Heart left ventricle (tissue), 16 donors: ENCODE measurements at regions not wholly inside any gene's neighbourhood (a gene's known extent, or its start where the extent isn't known, plus 50 kb on each side); places are given as distances from the start of the nearest gene placed in this dataset.

Experiments
- ATAC-seq, 4 donors: fragments of 200-7000 bp; cut with Tn5 transposase; one replicate each; pipeline ENCODE4 v1.9.1; 2020 to 2022; ENCODE audit warnings: moderate library complexity in 4 of 4, mild to moderate bottlenecking in 3 of 4, moderate number of reproducible peaks in 1 of 4
- DNase-seq, 5 donors: peaks; one replicate each; pipeline ENCODE4 v3.0.0-alpha.2; 2020
- H3K27ac ChIP-seq, 12 donors: fragments of 200-600 bp; sonication (generic) in 4 of 12; one replicate each; pipeline versions ENCODE4 v1.5.0 to v1.8.0; 2016 to 2022; ENCODE audit warnings: mild to moderate bottlenecking in 2 of 12
- H3K27me3 ChIP-seq, 9 donors: fragments of 200-600 bp; sonication (generic) in 2 of 9; one replicate each; pipeline versions ENCODE4 v1.5.1 to v1.8.0; 2016 to 2022; ENCODE audit warnings: mild to moderate bottlenecking in 3 of 9
- H3K36me3 ChIP-seq, 9 donors: fragments of 200-600 bp; sonication (generic) in 2 of 9; one replicate each; pipeline versions ENCODE4 v1.5.0 to v1.8.0; 2018 to 2022; ENCODE audit warnings: mild to moderate bottlenecking in 2 of 9
- H3K4me1 ChIP-seq, 12 donors: fragments of 200-600 bp; sonication (generic) in 4 of 12; one replicate each; pipeline versions ENCODE4 v1.5.0 to v1.8.0; 2016 to 2022; ENCODE audit warnings: mild to moderate bottlenecking in 3 of 12
- H3K4me3 ChIP-seq, 12 donors: fragments of 200-600 bp; sonication (generic) in 4 of 12; one replicate each; pipeline versions ENCODE4 v1.5.0 to v1.8.0; 2017 to 2022; ENCODE audit warnings: mild to moderate bottlenecking in 9 of 12, moderate library complexity in 4 of 12
- H3K9me3 ChIP-seq, 12 donors: fragments of 200-600 bp; sonication (generic) in 4 of 12; one replicate each; pipeline versions ENCODE4 v1.5.0 to v1.8.0; 2016 to 2022; ENCODE audit warnings: mild to moderate bottlenecking in 1 of 12
- POLR2A ChIP-seq, 2 donors: fragments of 450-650 bp; IDR thresholded peaks; one replicate each; pipeline ENCODE4 v1.6.1; 2017; ENCODE audit warnings: antibody characterized with exemption in 2 of 2, mild to moderate bottlenecking in 2 of 2, moderate library complexity in 2 of 2
- WGBS, 4 donors: extraction: QIAGEN DNeasy Blood & Tissue Kit in 2 of 4; methylation state at CpG; one replicate each; pipeline versions ENCODE4 v1.1.5 to v1.1.7; 2013 to 2018; 5-methylcytosine and 5-hydroxymethylcytosine counted together
- intact Hi-C, 10 donors: fragments of 100-400 bp; cut with DNase I; formaldehyde crosslinking; loops; one replicate each; pipeline versions ENCODE4 v1.11.1 to v1.14.2; 2022
- TF ChIP-seq, protein P1 (sequence below), 12 donors: fragments of 200-600 bp; sonication (generic) in 4 of 12; IDR thresholded peaks; one replicate each; pipeline versions ENCODE4 v1.5.0 to v1.8.0; 2018 to 2022; ENCODE audit warnings: antibody characterized with exemption in 12 of 12, mild to moderate bottlenecking in 5 of 12
- donor health status: ischemic (EF 13 %, LVEDD 7.1; RV severe dilation, severe dysfunction).
- donor health status: healthy with polysubstance abuse.
- donor health status: DM: no; HTN: yes; CAD: no.
- donor health status: DM: no; HTN: no; CAD: no.
- donor health status: ischemic (EF 25% LVEDD 6.9; RV normal size, moderate dysfunction).
- donor health status: ischemic (EF 25% LVEDD 5.7; RV mildly dilated, moderate dysfunction).
- donor health status: healthy.
- donor health status: DM: yes; HTN: yes; CAD: no.
- donor health status: ischemic (EF 35%, LVEDD 5.7; RV mildly dilated, moderate dysfunction).
- donor health status: nonischemic (EF 11% LVEDD 7.7; RV severe dilation, severe dysfunction).
- donor health status: DM: yes; HTN: yes; CAD: no.
- donor health status: PGD.
- donor health status: ischemic (EF 29% LVEDD 5.4; RV normal size, mild dysfunction).
- donor health status: nonischemic (EF 23%, LVEDD 6.1; RV moderate dilation, normal function).

DNA sequence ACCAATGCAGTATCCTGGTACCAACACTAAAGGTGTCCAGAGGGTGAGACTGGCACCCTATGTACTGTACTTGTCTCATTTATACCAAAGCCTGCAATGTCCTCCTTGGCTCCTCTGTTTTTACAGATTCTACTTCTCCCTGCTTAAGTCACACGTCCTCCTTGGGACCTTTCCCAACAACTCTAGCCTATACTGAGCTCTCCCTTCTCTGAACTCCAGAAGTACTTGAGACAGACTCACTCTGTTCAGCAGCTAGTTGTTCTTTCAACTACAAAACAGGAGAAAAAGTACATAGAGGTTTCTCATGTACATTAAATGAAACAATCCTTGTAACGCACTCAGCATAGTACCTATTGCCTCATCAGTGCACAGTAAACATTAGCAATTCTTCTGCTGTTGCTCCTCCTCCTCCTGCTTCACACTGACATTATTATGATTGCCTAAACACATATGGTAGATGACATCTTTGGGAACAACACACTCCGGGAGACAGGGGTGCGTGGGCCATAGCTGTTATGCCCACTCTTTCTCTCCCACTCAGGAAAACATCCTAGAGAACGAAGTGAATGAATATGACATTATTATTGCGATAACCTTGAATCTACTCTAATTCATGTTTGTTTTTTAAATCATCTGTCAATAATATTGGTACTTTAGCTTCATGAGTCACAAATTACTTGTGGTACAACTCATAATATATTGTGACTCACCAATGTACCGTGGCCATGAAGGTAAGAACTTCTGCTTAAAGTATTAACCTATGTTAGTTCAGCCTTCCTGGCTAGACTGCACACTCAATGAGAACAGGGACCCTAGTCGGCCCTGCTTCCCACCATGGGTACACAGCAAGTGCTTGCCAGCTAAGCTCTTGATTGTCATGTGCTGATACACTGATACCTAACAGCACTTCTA is 180.3 kb upstream of the ADRA1B start:
- Histone ChIP-seq H3K9me3 (no peaks in the 10 kb centered on the region), H3K4me3 (no peak overlapping the region), H3K36me3 (no peaks in the 10 kb centered on the region), H3K27ac (no peak overlapping the region), H3K27me3 (no peaks in the 10 kb centered on the region), H3K4me1 (peaks cover 0 to 8% (median 0%) of the 10 kb centered on the region in 12 donors)
- intact Hi-C loops = no loop called here
- ATAC-seq (no peak), DNase-seq (no peak)
- no peak for TF ChIP-seq POLR2A (IDR thresholded peaks at IDR 0.05)
- TF ChIP-seq, protein P1, sequence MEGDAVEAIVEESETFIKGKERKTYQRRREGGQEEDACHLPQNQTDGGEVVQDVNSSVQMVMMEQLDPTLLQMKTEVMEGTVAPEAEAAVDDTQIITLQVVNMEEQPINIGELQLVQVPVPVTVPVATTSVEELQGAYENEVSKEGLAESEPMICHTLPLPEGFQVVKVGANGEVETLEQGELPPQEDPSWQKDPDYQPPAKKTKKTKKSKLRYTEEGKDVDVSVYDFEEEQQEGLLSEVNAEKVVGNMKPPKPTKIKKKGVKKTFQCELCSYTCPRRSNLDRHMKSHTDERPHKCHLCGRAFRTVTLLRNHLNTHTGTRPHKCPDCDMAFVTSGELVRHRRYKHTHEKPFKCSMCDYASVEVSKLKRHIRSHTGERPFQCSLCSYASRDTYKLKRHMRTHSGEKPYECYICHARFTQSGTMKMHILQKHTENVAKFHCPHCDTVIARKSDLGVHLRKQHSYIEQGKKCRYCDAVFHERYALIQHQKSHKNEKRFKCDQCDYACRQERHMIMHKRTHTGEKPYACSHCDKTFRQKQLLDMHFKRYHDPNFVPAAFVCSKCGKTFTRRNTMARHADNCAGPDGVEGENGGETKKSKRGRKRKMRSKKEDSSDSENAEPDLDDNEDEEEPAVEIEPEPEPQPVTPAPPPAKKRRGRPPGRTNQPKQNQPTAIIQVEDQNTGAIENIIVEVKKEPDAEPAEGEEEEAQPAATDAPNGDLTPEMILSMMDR (IDR thresholded peaks at IDR 0.05) = no peak
- WGBS, 4 donors = 82 to 84% (median 83%) methylated on average over 8 of the region's 8 CpGs

- DNase-seq = no peak
- intact Hi-C loops = no loop called here
- no peaks in the 10 kb centered on the region for H3K36me3 ChIP-seq
- H3K4me3 ChIP-seq = no peak overlapping the region
- H3K9me3 ChIP-seq = no peaks in the 10 kb centered on the region
- H3K4me1 ChIP-seq = peaks cover 0 to 8% (median 0%) of the 10 kb centered on the region in 12 donors
- no peak for ATAC-seq
- H3K27ac ChIP-seq = no peak overlapping the region
- 22 to 35% (median 28%) methylated on average over 2 of the region's 2 CpGs for WGBS, 4 donors
- no peaks in the 10 kb centered on the region for H3K27me3 ChIP-seq
- TF ChIP-seq POLR2A (IDR thresholded peaks at IDR 0.05) = no peak
- TF ChIP-seq, protein P1 (IDR thresholded peaks at IDR 0.05) = no peak
These were observed 179.4 kb upstream of the ADRA1B start for GRCh38 chr5:159736844-159737243.

DNA sequence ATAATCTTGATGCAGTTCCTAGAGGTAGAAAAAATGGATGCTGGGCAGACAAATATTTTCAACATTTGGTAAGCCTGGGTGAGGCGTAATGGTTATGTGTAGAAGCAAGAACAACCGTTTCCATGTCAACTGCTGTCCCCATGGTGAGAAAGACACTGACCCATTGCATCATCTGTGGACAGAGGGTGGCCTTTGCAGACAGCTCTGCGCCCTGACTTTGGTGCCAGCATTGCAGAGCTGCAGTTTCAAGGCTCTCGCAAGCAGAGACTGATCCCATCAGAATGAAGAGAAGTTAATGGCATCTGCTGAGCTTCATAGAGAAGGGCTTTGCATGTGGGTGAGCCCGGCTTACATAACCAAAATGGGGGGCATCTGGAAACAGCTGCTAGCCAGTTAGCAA is 179.0 kb upstream of the ADRA1B start:
- DNase-seq (no peak), ATAC-seq (peak in 2 of 4 donors; percentile 34 to 49)
- Histone ChIP-seq H3K27ac (no peak overlapping the region), H3K36me3 (no peaks in the 10 kb centered on the region), H3K4me3 (no peak overlapping the region), H3K9me3 (no peaks in the 10 kb centered on the region), H3K27me3 (no peaks in the 10 kb centered on the region), H3K4me1 (peaks cover 0 to 8% (median 0%) of the 10 kb centered on the region in 12 donors)
- TF ChIP-seq, protein P1 (IDR thresholded peaks at IDR 0.05) = no peak
- no peak for TF ChIP-seq POLR2A (IDR thresholded peaks at IDR 0.05)
- intact Hi-C loops = no loop called here
- WGBS, 4 donors = 71 to 82% (median 76%) methylated on average over 5 of the region's 5 CpGs

DNA sequence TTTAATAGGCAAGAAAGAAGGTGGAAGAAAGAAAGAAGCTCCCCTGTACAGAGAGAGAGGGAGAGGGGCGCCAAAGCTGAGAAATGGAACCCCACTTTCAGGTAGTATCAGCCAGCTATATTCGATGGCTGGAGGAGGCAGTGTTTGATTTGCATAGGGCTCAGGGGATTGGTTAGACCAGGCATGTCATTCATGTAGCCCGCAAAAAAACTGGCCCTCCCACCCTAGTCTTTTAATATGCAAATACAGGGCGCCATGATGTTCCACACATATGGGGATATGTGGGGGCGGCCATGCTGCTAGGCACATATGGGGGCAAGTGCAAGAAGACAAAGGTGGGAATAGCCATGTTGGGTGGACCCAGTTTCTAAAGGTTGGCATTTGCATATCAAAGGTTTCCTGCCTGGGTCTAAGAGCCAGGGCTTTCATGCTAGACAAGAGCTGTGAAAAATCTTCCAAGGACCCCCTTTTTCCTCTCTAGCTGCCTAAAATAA is 174.4 kb upstream of the ADRA1B start:
- Histone ChIP-seq H3K9me3 (peaks cover 0 to 17% (median 3%) of the 10 kb centered on the region in 12 donors), H3K4me3 (no peak overlapping the region), H3K4me1 (peaks cover 0 to 5% (median 0%) of the 10 kb centered on the region in 12 donors), H3K36me3 (no peaks in the 10 kb centered on the region), H3K27ac (no peak overlapping the region), H3K27me3 (no peaks in the 10 kb centered on the region)
- 86 to 93% (median 89%) methylated on average over 5 of the region's 5 CpGs for WGBS, 4 donors
- intact Hi-C loops = no loop called here
- TF ChIP-seq POLR2A (IDR thresholded peaks at IDR 0.05) = no peak
- TF ChIP-seq, protein P1 (IDR thresholded peaks at IDR 0.05) = no peak
- DNase-seq = no peak
- ATAC-seq = no peak
